Ectodermal cell (in vitro differentiated cells): ENCODE measurements at regions not wholly inside any gene's neighbourhood (a gene's known extent, or its start where the extent isn't known, plus 50 kb on each side); places are given as distances from the start of the nearest gene placed in this dataset.

Source experiments
- H3K27ac ChIP-seq: 2 replicates; pipeline ENCODE4 v1.7.0; 2013; ENCODE audit warnings: mild to moderate bottlenecking, low read depth, low read length; ENCODE audit not compliant: insufficient read depth, poor library complexity, severe bottlenecking
- H3K27me3 ChIP-seq: 2 replicates; pipeline ENCODE4 v1.7.0; 2013; ENCODE audit warnings: mild to moderate bottlenecking, low read length; ENCODE audit not compliant: insufficient read depth, control insufficient read depth, poor library complexity, severe bottlenecking
- H3K36me3 ChIP-seq: one replicate; pipeline ENCODE4 v1.7.0; 2013; ENCODE audit warnings: low read length; ENCODE audit not compliant: control insufficient read depth, insufficient read depth
- H3K4me1 ChIP-seq: one replicate; pipeline ENCODE4 v1.7.0; 2013; ENCODE audit warnings: low read length; ENCODE audit not compliant: control insufficient read depth, insufficient read depth
- H3K4me3 ChIP-seq: 2 replicates; pipeline ENCODE4 v1.7.0; 2013; ENCODE audit warnings: low read depth, low read length, control low read depth; ENCODE audit not compliant: insufficient read depth
- H3K9me3 ChIP-seq: 2 replicates; pipeline ENCODE4 v1.7.0; 2013; ENCODE audit warnings: mild to moderate bottlenecking, low read length, moderate library complexity; ENCODE audit not compliant: control insufficient read depth
- WGBS, 2 experiments: methylation state at CpG; one replicate each; pipeline ENCODE4 v1.1.7; 2013; ENCODE audit warnings: missing lambda C conversion rate in 2 of 2; 5-methylcytosine and 5-hydroxymethylcytosine counted together

DNA sequence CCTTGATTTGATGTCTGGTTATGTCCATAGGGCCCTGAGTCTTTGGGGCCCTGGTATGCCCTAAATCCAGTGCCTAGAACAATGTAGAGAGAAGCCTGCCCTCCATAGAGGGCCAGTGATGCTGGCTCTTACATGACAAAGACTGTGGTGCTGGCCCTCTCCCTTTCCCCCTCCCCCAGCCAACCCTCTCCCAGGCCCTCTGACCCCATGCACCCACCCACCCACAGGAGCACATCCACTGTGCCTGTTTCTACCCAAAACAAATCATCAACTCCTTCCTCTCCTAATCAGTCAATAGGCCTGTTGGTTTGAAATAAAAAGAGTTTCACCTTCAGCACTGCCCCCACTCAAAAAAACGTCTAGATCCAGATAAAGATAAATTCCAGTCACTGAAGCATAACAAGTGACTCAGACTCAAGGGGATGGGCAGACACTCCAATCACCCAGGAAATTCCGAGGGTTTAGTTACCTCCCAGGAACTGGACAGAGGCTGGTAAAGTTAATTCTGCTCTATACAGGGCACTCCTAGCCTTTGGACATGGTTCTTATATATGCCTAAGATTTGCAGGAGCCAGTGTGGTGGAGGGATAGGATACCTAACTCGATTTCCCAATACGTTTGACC is 144.8 kb upstream of the VANGL1 start:
- Histone ChIP-seq H3K36me3 (no peaks in the 10 kb centered on the region), H3K9me3 (no peaks in the 10 kb centered on the region), H3K4me3 (no peak overlapping the region), H3K4me1 (peaks cover 7% of the 10 kb centered on the region), H3K27me3 (no peaks in the 10 kb centered on the region), H3K27ac (no peak overlapping the region)
- WGBS, 2 experiments: 89 to 91% methylated on average over 2 to 4 of the region's 4 CpGs

DNA sequence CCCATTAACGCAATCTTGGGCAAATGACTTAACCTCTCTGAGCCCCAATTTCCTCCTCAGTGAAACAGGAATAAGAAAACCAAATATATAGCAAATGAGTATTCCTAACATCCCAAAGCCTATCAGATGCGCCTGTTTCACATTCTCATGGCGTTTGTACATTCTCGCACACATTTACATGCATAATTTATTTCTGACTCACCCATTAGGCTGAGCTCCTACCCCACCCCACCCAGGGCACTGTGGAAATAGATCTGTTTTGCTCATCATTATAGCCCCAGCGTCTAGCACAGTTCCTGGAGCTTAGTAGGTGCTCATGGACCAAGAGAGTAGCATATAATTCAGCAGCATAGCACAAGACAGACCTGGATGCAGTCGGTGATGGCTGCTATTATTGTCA is 146.1 kb upstream of the VANGL1 start:
- 93 to 98% methylated on average over 6 of the region's 6 CpGs for WGBS, 2 experiments
- no peaks in the 10 kb centered on the region for H3K36me3 ChIP-seq
- no peak overlapping the region for H3K4me3 ChIP-seq
- peaks cover 9% of the 10 kb centered on the region for H3K4me1 ChIP-seq
- H3K9me3 ChIP-seq: no peaks in the 10 kb centered on the region
- H3K27me3 ChIP-seq: no peaks in the 10 kb centered on the region
- no peak overlapping the region for H3K27ac ChIP-seq

- no peaks in the 10 kb centered on the region for H3K36me3 ChIP-seq
- H3K27ac ChIP-seq: no peak overlapping the region
- WGBS, 2 experiments: 91 to 94% methylated on average over 3 of the region's 3 CpGs
- H3K9me3 ChIP-seq: no peaks in the 10 kb centered on the region
- H3K4me1 ChIP-seq: peaks cover 9% of the 10 kb centered on the region
- no peak overlapping the region for H3K4me3 ChIP-seq
- no peaks in the 10 kb centered on the region for H3K27me3 ChIP-seq
Observed at GRCh38 chr1:115495111-115495510, 146.7 kb upstream of the VANGL1 start.

DNA sequence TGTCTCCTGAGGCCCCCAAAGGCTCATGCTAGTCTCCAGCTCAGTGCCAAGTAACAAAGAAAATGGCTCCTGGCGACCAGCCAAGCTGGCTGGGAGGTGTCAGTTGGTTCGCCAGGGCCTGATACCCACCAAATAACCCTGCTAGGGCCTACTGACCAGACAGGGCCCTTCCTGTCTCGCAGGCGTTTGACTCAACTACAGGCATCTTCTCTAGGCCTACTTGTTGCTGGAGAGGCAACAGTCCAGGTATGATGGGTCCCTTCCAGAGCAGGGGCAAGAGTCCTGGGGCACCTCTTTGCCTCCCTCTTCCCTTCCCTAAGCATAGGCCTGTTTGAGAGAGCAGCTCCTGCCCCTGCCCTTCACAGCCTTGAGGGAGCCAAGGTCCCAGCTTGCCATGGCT is 147.9 kb upstream of the VANGL1 start:
- Histone ChIP-seq H3K27ac (no peak overlapping the region), H3K9me3 (no peaks in the 10 kb centered on the region), H3K4me3 (no peak overlapping the region), H3K4me1 (peaks cover 9% of the 10 kb centered on the region), H3K27me3 (no peaks in the 10 kb centered on the region), H3K36me3 (no peaks in the 10 kb centered on the region)
- WGBS, 2 experiments: 93 to 94% methylated on average over 4 of the region's 4 CpGs

DNA sequence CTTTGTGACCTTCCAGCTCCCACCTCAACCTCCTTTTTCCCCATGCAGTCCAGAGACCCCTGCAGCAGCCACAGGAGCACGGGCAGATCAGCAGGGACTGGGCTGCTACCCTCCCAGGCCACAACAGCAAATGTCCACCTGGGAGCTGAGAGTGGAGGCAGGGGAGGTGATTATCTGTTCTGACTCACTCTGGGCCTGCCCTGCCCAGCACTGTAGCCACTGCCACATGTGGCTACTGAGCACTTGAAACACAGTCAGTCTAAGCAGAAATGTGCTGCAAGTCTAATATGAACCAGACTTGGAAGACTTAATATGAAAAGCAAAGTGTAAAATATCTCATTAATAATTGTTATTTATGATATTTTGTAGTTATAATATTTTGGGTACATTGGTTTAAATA is 148.9 kb upstream of the VANGL1 start:
- WGBS, 2 experiments: 48 to 65% methylated on average over 1 of the region's 1 CpG
- H3K27ac ChIP-seq: no peak overlapping the region

GRCh38 chr1:115492019-115492595 is 149.7 kb upstream of the VANGL1 start:
- Histone ChIP-seq H3K27me3 (no peaks in the 10 kb centered on the region), H3K9me3 (no peaks in the 10 kb centered on the region), H3K4me1 (peaks cover 9% of the 10 kb centered on the region), H3K4me3 (no peak overlapping the region), H3K27ac (no peak overlapping the region), H3K36me3 (no peaks in the 10 kb centered on the region)
- 30 to 45% methylated on average over 4 of the region's 4 CpGs for WGBS, 2 experiments

More for the DNA sequence above, 148.9 kb upstream of the VANGL1 start:
- Histone ChIP-seq H3K4me3 (no peak overlapping the region), H3K36me3 (no peaks in the 10 kb centered on the region), H3K4me1 (peaks cover 9% of the 10 kb centered on the region), H3K9me3 (no peaks in the 10 kb centered on the region), H3K27me3 (no peaks in the 10 kb centered on the region)

- Histone ChIP-seq H3K27me3 (no peaks in the 10 kb centered on the region), H3K36me3 (no peaks in the 10 kb centered on the region), H3K4me3 (no peak overlapping the region), H3K9me3 (no peaks in the 10 kb centered on the region), H3K4me1 (peaks cover 9% of the 10 kb centered on the region), H3K27ac (no peak overlapping the region)
- 93 to 94% methylated on average over 9 of the region's 9 CpGs for WGBS, 2 experiments
Observed at GRCh38 chr1:115491298-115492018, 150.3 kb upstream of the VANGL1 start.

GRCh38 chr1:115479055-115479482 is 141.0 kb upstream of the NGF start:
- no peaks in the 10 kb centered on the region for H3K9me3 ChIP-seq
- no peak overlapping the region for H3K4me3 ChIP-seq
- no peak overlapping the region for H3K27ac ChIP-seq
- H3K4me1 ChIP-seq: no peaks in the 10 kb centered on the region
- H3K27me3 ChIP-seq: no peaks in the 10 kb centered on the region
- H3K36me3 ChIP-seq: no peaks in the 10 kb centered on the region
- WGBS, 2 experiments: 86 to 90% methylated on average over 20 to 22 of the region's 22 CpGs

DNA sequence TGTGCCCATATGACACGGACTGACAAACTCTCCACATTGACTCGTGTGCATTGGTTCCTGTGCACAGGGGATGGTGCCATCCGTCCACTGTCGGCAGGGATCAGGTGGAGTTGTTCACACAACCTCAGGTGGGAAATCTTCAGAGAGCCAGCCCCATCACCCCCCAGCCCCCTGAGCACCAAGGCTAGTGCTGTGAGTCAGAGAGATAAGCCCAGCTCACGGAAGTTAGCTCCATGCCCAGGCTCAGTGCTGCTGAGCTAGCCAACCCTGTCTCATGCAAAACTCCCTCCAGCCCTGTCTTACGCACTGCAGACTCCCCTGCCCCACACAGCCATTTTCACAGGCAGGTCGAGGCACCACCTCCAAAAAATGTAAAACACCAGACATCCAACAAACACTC is 139.0 kb upstream of the NGF start:
- no peaks in the 10 kb centered on the region for H3K36me3 ChIP-seq
- no peak overlapping the region for H3K27ac ChIP-seq
- H3K4me1 ChIP-seq: no peaks in the 10 kb centered on the region
- no peaks in the 10 kb centered on the region for H3K9me3 ChIP-seq
- H3K27me3 ChIP-seq: no peaks in the 10 kb centered on the region
- no peak overlapping the region for H3K4me3 ChIP-seq
- WGBS, 2 experiments: 92% methylated on average over 7 of the region's 7 CpGs

- H3K36me3 ChIP-seq: no peaks in the 10 kb centered on the region
- no peaks in the 10 kb centered on the region for H3K9me3 ChIP-seq
- no peaks in the 10 kb centered on the region for H3K27me3 ChIP-seq
- no peaks in the 10 kb centered on the region for H3K4me1 ChIP-seq
- H3K27ac ChIP-seq: no peak overlapping the region
- H3K4me3 ChIP-seq: no peak overlapping the region
- 82 to 87% methylated on average over 2 of the region's 2 CpGs for WGBS, 2 experiments
Observed at GRCh38 chr1:115476616-115477015, 138.6 kb upstream of the NGF start.
